Psoas muscle (tissue), 7 donors: ENCODE measurements at regions not wholly inside any gene's neighbourhood (a gene's known extent, or its start where the extent isn't known, plus 50 kb on each side); places are given as distances from the start of the nearest gene placed in this dataset.

Source experiments
- ATAC-seq, 4 donors: fragments of 200-7000 bp; cut with Tn5 transposase; one replicate each; pipeline ENCODE4 v1.9.1; 2020; ENCODE audit warnings: moderate library complexity in 3 of 4, mild to moderate bottlenecking in 2 of 4
- DNase-seq, 2 donors: peaks; one replicate each; pipeline ENCODE4 v3.0.0-alpha.2; 2020
- H3K27ac ChIP-seq: fragments of 200-600 bp; one replicate; pipeline ENCODE4 v1.8.0; 2022
- H3K27me3 ChIP-seq, 3 donors: fragments of 200-600 bp in 1 of 3; one replicate each; pipeline versions ENCODE4 v1.6.1 to v1.8.0; 2013 to 2022; ENCODE audit warnings: low read length in 2 of 3, mild to moderate bottlenecking in 2 of 3, moderate library complexity in 1 of 3; ENCODE audit not compliant: insufficient read depth in 3 of 3
- H3K36me3 ChIP-seq, 2 donors: fragments of 200-600 bp in 1 of 2; one replicate each; pipeline versions ENCODE4 v1.6.1 to v1.8.0; 2013 to 2022; ENCODE audit warnings: low read depth in 1 of 2, mild to moderate bottlenecking in 1 of 2, moderate library complexity in 1 of 2; ENCODE audit not compliant: insufficient read depth in 1 of 2
- H3K4me1 ChIP-seq: fragments of 200-600 bp; one replicate; pipeline ENCODE4 v1.8.0; 2022
- H3K4me3 ChIP-seq: fragments of 200-600 bp; one replicate; pipeline ENCODE4 v1.8.0; 2022; ENCODE audit warnings: mild to moderate bottlenecking
- H3K9me3 ChIP-seq: fragments of 200-600 bp; one replicate; pipeline ENCODE4 v1.8.0; 2022
- CTCF ChIP-seq: fragments of 200-600 bp; IDR thresholded peaks from one replicate; pipeline ENCODE4 v1.8.0; 2022; ENCODE audit warnings: antibody characterized with exemption
- WGBS, 3 donors: extraction: QIAGEN DNeasy Blood & Tissue Kit; methylation state at CpG; one replicate each; pipeline versions ENCODE4 v1.1.6 to v1.1.7; 2013; 5-methylcytosine and 5-hydroxymethylcytosine counted together
- intact Hi-C, 2 donors: fragments of 100-400 bp; cut with DNase I; formaldehyde crosslinking; loops; one replicate each; pipeline versions ENCODE4 v1.11.0 to v1.14.2; 2022
- donor health status: healthy with polysubstance abuse.
- donor health status: DM: no; HTN: no; CAD: no; lungs with moderate emphysema.
- donor health status: Bipolar disorder and iron deficiency.
- donor health status: healthy.
- donor health status: DM: yes; HTN: yes; CAD: no.
- donor health status: DM: no; HTN: no; CAD: no.
- donor health status: DM: yes; HTN: yes; CAD: no.

DNA sequence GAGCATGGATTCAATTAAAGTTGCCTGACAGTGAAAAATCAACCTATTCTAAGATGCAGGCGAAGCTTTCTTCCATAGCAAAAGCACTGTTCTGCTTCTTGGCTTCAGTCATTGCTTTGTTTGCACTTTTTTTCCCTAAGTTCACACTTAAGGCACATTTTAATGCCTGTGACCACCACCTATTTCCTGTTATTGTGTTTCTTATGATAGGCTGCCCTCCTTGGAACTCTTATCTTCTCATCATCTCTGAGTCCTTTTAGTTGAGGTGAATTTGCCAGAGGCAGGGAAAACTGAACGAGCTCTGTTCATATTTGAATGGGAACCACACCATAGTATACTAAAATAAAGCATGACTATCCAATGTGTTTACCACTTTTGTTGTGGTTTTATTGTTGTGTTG lies 119.8 kb downstream of the SPCS3 start:
- WGBS, 3 donors: 51 to 57% (median 54%) methylated on average over 2 of the region's 2 CpGs
- Histone ChIP-seq H3K27ac (no peak overlapping the region), H3K4me3 (no peak overlapping the region), H3K4me1 (no peaks in the 10 kb centered on the region), H3K9me3 (no peaks in the 10 kb centered on the region), H3K27me3 (no peaks in the 10 kb centered on the region), H3K36me3 (no peaks in the 10 kb centered on the region)
- TF ChIP-seq CTCF: no peak
- no peak for DNase-seq
- intact Hi-C loops: no loop called here
- ATAC-seq: no peak

GRCh38 chr4:176440698-176441097 lies 120.9 kb downstream of the SPCS3 start:
- DNase-seq (no peak), ATAC-seq (no peak)
- H3K4me3 ChIP-seq: no peak overlapping the region
- H3K4me1 ChIP-seq: no peaks in the 10 kb centered on the region
- no peak for TF ChIP-seq CTCF
- no peak overlapping the region for H3K27ac ChIP-seq
- WGBS, 3 donors: 86 to 95% (median 91%) methylated on average over 1 of the region's 1 CpG
- H3K36me3 ChIP-seq: no peaks in the 10 kb centered on the region
- no peaks in the 10 kb centered on the region for H3K27me3 ChIP-seq
- no peaks in the 10 kb centered on the region for H3K9me3 ChIP-seq
- intact Hi-C loops: no loop called here

- DNase-seq: no peak
- ATAC-seq: no peak
- no peaks in the 10 kb centered on the region for H3K36me3 ChIP-seq
- WGBS, 3 donors: 79 to 92% (median 89%) methylated on average over 2 of the region's 2 CpGs
- no peak for TF ChIP-seq CTCF
- H3K9me3 ChIP-seq: no peaks in the 10 kb centered on the region
- H3K27ac ChIP-seq: no peak overlapping the region
- no peaks in the 10 kb centered on the region for H3K4me1 ChIP-seq
- H3K4me3 ChIP-seq: no peak overlapping the region
- intact Hi-C loops: no loop called here
- H3K27me3 ChIP-seq: no peaks in the 10 kb centered on the region
Observed at GRCh38 chr4:176441594-176441993, 121.8 kb downstream of the SPCS3 start.

GRCh38 chr4:176443117-176443516 lies 123.4 kb downstream of the SPCS3 start:
- TF ChIP-seq CTCF: no peak
- Histone ChIP-seq H3K27ac (no peak overlapping the region), H3K36me3 (no peaks in the 10 kb centered on the region), H3K27me3 (no peaks in the 10 kb centered on the region), H3K4me1 (no peaks in the 10 kb centered on the region), H3K4me3 (no peak overlapping the region), H3K9me3 (no peaks in the 10 kb centered on the region)
- intact Hi-C loops: no loop called here
- ATAC-seq: no peak
- no peak for DNase-seq
- WGBS, 3 donors: 42 to 48% (median 47%) methylated on average over 4 of the region's 4 CpGs

GRCh38 chr4:176443646-176444409 lies 124.1 kb downstream of the SPCS3 start:
- DNase-seq: no peak
- no peak overlapping the region for H3K4me3 ChIP-seq
- intact Hi-C loops: no loop called here
- no peak for ATAC-seq
- no peaks in the 10 kb centered on the region for H3K4me1 ChIP-seq
- no peak for TF ChIP-seq CTCF
- no peaks in the 10 kb centered on the region for H3K27me3 ChIP-seq
- no peak overlapping the region for H3K27ac ChIP-seq
- no peaks in the 10 kb centered on the region for H3K9me3 ChIP-seq
- H3K36me3 ChIP-seq: no peaks in the 10 kb centered on the region
- WGBS, 3 donors: 40 to 77% (median 43%) methylated on average over 3 of the region's 3 CpGs
